ENCODE measurements at regions not wholly inside any gene's neighbourhood (a gene's known extent, or its start where the extent isn't known, plus 50 kb on each side); places are given as distances from the start of the nearest gene placed in this dataset.

GRCh38 chr13:97134364-97135095, 87.6 kb upstream of the MBNL2 start:
- no peak for DNase-seq (ENCODE audit: low spot score)

GRCh38 chr13:97135883-97136282, 86.2 kb upstream of the MBNL2 start:
- DNase-seq (ENCODE audit: low spot score): no peak

GRCh38 chr13:97136418-97136817, 85.7 kb upstream of the MBNL2 start:
- DNase-seq (ENCODE audit: low spot score): no peak

- DNase-seq (ENCODE audit: low spot score): no peak
Observed at GRCh38 chr13:97139691-97140090, 82.4 kb upstream of the MBNL2 start.

GRCh38 chr13:97140131-97140530, 82.0 kb upstream of the MBNL2 start:
- DNase-seq (ENCODE audit: low spot score): no peak

GRCh38 chr13:97140611-97141010, 81.5 kb upstream of the MBNL2 start:
- no peak for DNase-seq (ENCODE audit: low spot score)

GRCh38 chr13:97141097-97141496, 81.0 kb upstream of the MBNL2 start:
- DNase-seq (ENCODE audit: low spot score): no peak

GRCh38 chr13:97141564-97142005, 80.5 kb upstream of the MBNL2 start:
- DNase-seq (ENCODE audit: low spot score): no peak

GRCh38 chr13:97142452-97142851, 79.7 kb upstream of the MBNL2 start:
- DNase-seq (ENCODE audit: low spot score): no peak

- DNase-seq (ENCODE audit: low spot score): no peak
Observed at GRCh38 chr13:97145057-97145456, 77.1 kb upstream of the MBNL2 start.

- no peak for DNase-seq (ENCODE audit: low spot score)
Observed at GRCh38 chr13:97148894-97149293, 73.2 kb upstream of the MBNL2 start.

- DNase-seq (ENCODE audit: low spot score): no peak
Observed at GRCh38 chr13:97160421-97160820, 61.7 kb upstream of the MBNL2 start.

GRCh38 chr13:97161582-97162231, 60.4 kb upstream of the MBNL2 start:
- DNase-seq (ENCODE audit: low spot score): no peak

- no peak for DNase-seq (ENCODE audit: low spot score)
Observed at GRCh38 chr13:97165502-97166425, 56.4 kb upstream of the MBNL2 start.

GRCh38 chr13:97171136-97171535, 51.0 kb upstream of the MBNL2 start:
- DNase-seq (ENCODE audit: low spot score): no peak
